M059J (cell line): ENCODE measurements at regions not wholly inside any gene's neighbourhood (a gene's known extent, or its start where the extent isn't known, plus 50 kb on each side); places are given as distances from the start of the nearest gene placed in this dataset.
"Not testable (repeated sequence)": the region's sequence is repeated elsewhere in the genome, so short reads cannot be mapped to it uniquely, and the experiment has no call there.

Experiments used
- DNase-seq: peaks from one replicate; pipeline ENCODE4 v3.0.0-alpha.2; 2012; ENCODE audit warnings: low read depth

DNA sequence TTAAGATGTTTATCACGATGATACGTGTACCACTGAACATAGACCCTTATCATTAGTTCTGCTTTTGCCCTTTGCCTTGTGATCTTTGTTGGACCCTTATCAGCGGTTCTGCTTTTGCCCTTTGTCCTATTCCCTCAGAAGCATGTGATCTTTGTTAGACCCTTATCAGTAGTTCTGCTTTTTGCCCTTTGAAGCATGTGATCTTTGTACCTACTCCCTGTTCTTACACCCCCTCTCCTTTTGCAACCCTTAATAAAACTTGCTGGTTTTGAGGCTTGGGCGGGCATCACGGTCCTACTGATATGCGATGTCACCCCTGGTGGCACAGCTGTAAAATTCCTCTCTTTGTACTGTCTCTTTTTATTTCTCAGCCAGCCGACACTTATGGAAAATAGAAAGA is 117.0 kb downstream of the SDHAF3 start:
- DNase-seq = not testable (repeated sequence)

DNA sequence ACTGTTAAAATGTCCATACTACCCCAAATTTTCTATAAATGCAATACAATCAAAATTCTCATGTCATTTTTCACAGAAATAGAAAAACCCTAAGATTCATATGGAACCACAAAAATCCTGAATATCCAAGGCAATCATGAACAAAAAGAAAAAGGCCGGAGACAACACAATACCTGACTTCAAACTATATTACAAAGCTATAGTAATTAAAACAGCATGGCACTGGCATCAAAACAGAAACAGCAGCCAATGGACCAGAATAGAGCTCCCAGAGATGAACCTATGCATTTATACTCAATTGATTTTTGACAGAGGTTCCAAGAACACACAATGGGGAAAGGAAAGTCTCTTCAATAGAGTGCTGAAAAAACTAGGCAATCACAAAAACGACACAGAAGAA is 128.8 kb downstream of the SDHAF3 start:
- no peak for DNase-seq

DNA sequence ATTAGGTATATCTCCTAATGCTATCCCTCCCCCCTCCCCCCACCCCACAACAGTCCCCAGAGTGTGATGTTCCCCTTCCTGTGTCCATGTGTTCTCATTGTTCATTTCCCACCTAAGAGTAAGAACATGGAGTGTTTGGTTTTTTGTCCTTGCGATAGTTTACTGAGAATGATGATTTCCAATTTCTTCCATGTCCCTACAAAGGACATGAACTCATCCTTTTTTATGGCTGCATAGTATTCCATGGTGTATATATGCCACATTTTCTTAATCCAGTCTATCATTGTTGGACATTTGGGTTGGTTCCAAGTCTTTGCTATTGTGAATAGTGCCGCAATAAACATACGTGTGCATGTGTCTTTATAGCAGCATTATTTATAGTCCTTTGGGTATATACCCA is 140.7 kb downstream of the SDHAF3 start:
- not testable (repeated sequence) for DNase-seq

DNA sequence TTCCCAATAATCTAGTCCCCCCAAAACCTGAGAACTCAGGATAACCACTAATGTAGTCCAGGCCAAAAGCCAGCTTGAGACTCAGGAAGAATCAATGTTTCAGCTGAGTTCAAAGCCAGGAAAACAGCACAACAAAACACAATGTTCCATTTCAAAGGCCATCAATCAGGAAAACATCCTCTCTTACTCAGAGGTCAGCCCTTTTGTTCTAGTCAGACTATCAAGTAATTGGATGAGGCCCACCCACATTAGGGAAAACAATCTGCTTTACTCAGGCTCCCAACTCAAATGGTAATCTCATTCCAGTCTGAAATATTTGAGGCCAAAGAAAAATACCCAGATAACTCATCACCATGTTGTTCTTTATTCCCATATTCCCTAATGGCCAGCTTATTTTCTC is 152.2 kb downstream of the SDHAF3 start:
- no peak for DNase-seq

DNA sequence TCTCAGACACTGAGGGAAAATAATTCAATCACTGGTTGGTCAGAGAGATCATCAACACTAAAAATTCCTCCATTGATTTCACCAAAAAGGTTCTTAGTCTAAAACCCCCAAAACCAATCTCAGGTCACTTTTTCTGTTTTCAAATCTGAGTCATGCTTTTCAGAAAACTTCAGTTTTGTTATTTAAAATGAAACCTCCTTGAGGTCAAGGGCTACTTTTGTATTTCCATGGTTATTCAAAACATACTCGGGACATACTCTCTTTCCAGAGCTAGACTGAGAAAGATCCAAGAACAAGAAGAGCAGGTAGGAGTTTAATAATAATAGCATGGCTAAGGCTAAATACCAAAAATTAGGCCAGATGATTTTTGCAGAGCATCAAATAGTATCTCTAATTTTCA is 152.8 kb downstream of the SDHAF3 start:
- no peak for DNase-seq

DNA sequence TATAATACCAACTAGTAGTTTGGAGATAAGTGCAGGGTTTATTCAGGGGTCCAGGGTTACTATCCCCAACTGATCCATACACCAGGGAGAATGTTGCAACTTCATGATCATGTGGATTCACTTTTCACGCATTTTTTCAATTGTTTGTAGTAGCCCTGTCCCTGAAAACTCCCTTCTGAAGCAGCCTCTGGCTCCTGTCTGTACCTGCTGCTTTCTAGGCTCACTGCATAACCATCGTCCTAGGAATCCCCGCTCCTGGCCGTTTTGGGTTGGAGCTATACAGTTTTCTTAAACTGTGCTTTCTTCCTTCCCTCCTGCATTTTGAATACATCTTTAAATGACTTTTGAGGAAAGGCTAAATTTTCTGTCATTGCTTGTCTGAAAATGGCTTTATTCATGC is 154.1 kb downstream of the SDHAF3 start:
- no peak for DNase-seq

DNA sequence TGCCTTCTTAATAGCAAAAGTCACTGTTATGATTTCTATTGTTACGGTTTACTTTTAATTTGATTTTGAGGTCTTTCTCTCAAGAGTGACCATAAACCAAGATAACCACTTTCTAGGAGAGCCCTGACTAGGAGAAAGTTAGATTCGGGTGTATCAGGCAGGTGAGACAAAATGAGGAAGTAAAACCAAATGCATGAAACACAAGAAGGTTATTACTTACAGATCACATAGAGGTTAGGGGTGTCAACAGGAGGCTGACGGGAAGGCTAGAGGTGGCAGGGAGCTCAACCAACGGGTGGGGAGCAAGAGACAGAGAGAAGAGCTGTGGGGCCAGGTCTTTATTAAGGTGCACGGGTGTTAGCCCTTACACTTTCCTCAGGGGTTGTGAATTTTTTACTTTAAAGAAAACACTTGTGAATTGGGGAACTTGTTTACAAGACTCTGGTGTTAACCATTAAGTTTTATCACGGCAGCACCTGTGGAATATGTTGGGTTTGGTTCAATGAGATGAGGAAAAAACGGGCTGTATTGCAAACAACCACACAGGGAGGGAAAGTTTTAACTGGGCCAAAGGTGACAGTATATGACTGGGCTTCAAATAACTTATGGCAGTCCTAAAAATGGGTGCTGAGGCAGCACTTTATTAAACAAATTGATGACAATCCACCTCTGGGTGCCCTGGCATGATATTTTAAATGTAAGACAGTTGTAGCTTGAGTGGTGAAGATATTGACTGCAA is 154.9 kb downstream of the SDHAF3 start:
- no peak for DNase-seq

DNA sequence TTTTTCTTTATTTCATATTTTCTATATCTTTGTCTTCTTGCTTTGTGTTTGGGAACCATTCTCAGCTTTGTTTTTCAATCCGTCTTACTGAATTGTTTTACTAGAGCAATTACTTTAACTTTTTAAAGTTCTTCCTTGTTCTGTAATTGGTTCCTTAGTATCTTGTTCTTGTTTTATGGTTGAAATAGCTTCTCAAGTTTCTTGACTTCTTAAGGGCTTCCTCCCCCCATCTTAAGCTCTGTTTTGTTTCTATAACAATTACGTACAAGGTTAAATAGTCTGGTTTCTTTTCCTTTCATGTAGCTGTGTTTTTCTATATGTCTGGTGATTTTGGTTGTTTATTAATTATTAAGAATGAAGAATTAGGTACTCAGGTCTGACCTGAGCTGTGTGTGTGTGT is 158.0 kb downstream of the SDHAF3 start:
- DNase-seq = no peak

DNA sequence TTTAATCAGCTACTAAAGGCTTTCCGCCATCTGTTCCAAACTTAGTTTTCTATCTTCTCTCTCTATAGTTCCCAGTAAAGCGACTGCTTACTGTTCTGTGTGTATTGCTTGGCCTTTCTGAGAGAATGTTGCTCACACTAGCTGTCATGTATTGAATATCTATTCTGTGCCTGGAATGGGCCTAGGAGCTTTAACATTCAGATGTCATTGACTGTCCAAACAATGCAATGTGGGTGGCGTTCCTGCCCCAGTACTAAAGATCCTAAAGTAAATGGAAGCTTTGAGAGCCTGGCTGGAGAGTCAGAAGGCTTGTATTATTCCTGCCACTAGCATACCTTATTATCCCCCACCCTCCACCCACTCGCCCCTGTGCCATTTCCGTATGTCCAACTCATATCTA is 163.5 kb downstream of the SDHAF3 start:
- DNase-seq = no peak

DNA sequence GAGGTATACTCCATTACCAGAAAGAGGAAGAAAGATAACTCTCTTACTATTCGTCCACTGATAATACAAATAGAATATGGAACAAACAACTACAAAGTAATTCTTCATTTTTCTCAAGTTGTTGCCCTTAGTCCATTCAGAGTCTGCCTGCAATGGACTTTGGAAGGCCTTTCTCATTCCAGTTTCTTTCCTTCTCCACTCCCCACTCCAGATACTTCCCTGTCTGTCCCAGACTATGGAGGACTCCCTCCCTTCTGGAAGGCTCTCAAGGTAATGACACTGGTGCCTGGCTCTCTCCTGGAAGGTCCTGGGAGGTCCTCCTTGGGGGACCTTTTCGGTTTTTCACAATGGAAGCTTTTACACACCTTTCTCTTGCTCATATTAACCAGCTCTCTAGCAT is 167.8 kb downstream of the SDHAF3 start:
- no peak for DNase-seq

DNA sequence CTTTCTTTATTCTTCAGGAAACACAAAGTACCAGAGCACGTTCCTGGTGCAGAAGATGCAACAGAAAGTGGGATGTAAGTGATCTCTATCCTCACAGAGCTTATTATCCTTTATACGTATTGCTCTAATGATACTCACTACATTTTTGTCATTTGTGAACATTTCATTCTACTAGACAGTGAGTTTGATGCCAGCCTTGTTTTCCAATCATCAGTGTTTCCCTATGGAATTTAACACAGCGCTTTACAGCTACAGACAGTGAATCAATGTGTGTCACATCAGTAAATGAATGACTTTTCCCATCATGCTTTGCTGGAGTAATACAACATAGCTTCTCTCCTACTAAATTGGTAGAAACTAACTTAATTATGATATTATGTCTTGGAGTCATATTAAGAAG is 175.5 kb downstream of the SDHAF3 start:
- DNase-seq = no peak

DNA sequence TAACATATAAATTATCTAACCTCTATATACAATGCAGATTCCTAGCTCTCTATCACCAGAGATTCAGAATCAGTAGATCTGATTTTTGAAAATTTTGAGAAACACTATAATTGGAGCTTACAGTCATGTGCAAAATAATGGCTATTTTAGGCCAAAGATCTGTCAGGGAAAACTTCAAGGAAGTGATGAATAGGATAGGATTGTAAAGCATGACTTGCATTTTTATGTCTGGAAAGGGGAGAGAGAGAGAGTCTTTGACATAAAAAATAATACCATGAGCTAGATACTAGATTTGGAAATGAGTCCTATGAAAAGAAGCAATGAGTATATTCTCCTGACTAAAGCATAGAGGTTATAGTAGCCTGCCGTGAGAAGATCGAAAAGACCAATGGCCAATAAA is 181.1 kb downstream of the SDHAF3 start:
- DNase-seq = peak; percentile 39

DNA sequence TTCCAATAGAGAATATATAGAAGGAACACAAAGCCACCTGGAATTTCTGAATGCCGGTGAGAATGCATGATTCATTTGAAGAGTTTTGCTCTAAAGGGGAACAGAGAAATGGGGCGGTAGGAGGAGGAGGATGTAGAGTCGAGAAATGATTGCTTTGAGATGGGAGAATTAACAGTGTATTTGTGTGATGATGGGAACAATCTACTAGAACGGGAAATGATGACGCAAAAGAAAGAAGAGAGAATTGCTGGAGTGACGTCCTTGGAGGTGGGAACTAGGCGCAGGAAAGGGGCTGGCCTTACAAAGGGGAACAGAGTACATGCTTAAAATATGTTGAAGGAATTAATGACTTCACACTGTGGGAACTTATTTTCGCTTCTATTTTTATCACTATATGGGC is 188.1 kb downstream of the SDHAF3 start:
- no peak for DNase-seq

DNA sequence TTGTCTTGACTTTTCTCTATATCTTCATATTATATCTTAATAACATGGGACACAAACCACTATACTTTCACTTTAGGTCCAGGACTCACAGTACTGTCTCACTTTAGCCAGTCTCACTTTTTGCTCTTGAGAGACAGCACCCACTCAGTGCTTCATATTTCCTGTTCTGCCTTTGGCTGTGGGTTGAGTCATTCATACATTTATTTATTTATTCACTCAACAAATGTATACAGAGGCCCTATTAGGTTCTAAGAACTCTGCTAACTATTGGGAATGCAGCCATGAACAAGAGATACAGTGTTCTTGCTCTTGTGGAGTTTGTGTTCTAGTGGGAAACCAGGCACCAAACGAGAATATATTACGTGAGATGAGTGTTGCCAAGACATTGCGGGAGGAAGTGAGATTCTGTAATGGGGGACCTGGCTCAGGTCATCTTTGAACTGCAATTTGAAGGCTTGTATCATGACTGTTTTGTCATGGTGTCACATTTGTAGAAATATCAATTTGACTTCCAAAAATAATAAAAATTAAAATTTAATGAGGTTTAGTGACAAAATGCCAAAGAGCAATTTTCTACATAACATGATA is 190.1 kb downstream of the SDHAF3 start:
- DNase-seq = peak; percentile 75

DNA sequence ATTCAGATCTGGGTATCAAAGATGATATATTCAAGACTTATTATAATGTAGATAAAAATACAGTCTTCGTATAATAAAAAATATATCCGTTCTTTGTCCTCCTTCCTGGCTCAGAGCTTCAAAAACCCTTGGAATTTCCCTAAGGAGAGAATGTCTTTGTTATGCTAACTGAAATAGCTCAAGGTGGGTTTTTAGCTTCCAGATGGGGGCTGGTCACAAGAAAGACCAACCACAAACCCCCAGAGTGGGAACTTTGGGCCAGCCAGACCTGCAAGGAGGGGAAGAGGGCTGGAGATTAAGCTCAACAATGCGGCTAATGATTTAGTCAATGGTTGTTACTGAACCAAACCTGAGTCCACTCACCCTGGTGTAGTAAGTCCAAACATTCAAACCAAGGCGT is 196.4 kb downstream of the SDHAF3 start:
- no peak for DNase-seq

DNA sequence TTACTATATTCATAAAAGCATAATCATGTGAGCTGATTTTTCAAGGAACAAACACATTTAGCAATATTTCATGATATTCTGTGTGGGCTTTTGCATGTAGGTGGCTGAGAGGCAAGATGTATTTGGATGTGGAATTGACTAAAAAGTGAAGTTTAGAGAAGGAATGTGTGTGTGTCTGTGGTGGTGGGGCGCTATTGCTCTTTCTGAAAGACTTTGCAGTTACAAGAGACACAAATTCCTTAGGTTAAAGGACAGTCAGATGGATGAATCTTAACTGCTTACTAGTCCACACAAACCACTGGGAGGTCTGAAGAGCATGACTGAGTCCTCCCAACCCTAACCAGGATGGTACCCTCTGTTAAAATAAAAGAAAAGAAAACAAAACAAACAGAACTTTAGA is 200.1 kb downstream of the SDHAF3 start:
- DNase-seq = no peak

DNA sequence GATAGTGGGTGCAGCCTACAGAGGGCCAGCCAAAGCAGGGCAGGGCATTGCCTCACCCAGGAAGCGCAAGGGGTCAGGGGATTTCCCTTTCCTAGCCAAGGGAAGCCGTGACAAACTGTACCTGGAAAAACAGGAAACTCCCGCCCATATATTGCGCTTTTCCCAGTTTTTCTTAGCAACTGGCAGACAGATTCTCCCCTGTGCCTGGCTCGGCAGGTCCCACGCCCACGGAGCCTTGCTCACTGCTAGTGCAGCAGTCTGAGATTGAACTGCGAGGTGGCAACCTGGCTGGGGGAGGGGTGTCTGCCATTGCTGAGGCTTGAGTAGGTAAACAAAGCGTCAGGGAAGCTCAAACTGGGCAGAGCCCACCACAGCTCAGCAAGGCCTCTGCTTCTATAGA is 212.4 kb downstream of the SDHAF3 start:
- not testable (repeated sequence) for DNase-seq

DNA sequence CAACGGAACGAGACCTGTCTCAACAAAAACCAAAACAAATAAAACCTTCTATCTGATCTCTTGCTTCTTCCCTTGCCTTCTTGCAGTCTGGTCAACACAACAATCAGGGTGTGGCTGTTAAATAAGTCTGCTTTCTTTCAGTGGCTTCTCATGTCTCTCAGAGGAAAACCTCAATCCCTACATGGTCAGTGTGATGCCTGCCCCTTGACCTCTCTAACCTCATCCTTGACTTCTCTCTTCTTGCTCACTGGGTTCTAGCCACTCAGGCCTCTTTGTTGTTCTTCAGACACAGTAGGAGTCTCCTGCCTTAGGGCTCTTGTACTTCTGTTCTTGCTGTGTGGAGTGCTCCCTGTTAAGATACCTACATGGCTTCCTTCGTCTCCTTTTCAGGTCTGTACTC is 220.4 kb downstream of the SDHAF3 start:
- DNase-seq = no peak

DNA sequence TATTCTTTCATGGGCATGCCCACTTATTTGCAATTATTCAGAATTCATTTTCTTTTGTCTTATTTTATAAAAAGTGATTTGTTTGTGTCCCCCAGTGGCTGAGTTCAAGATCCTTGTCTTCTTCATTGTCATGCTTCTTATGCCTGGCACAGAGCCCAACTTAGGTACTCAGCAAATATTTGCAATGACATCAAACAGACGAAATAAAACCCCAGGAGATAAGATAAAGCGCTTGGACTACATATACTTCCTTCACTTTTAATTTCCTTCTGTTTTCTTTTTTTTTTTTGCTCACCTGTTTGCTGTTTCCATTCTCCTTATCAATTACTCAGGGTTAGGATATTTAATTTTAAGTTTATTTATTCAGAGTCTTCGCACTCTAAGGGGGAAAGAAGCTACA is 225.0 kb downstream of the SDHAF3 start:
- no peak for DNase-seq

DNA sequence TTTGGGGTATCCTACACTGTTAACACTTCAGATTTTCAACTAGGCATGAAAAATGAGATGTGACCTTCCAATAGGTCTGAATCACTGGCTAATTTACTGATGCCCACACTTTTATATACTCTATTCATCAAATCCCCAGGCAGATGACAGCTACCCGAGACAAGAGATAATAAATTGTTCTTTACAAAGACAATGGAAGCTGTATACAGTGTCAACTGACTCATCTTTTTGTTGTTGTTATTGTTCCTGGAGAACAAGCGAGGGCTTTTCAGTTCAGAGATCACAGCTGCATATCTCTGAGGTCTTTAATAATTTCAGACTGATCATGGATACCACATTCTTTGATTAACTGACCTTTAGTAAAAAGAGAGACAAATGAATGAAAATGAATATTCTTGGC is 228.9 kb downstream of the SDHAF3 start:
- DNase-seq = no peak

DNA sequence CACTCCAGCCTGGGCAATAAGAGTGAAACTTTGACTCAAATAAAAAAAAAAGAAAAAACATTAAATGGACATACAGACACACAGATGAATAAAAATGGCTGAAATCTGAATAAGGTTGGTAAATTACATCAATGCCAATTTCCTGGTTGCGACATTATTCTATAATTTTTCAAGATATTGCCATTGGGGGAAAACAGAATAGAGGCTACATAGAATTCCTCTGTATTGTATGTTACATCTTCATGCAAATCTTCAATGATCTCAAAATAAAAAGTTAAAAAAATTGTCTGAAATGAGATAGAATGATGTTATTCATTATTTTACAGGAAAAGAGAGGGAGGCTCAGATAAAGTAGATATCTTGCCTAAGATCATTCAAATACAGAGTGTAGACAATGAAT is 234.0 kb downstream of the SDHAF3 start:
- no peak for DNase-seq

DNA sequence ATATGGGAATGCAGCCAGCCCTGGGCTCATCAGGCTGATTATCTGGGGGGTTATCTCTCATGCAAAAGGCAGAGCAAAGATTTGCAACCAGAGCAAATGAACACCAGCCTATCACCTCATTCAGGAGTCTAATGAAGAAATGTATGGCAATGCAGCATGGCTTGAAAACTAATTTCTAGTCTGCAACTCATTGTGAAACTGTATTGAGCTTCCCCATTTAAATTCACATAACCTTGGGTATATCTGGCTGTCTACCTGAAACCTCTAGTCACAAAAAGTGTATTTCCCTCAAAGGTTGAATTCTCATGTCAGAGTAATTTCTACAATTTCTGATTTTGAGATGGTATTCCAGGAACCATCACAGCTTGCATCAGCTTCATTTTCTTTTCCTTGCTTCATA is 240.0 kb downstream of the SDHAF3 start:
- no peak for DNase-seq

DNA sequence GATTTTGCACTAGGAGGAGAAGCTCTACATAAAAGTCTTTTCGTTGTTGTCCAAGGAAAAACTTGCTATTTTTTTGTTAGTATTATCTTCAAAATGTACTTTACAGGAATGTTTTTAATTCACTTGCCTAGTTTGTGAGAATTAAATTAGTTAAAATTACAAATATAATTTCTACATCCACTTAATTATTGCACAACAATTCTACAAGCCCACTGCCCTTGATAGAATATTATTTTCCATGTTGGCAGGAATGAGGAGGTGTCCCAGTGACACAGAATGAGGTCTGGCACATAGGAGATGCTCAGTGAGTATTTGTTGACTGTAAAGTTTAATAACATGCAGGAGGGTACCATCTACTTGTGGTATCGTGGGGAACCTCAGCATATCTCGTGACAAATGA is 255.4 kb downstream of the SDHAF3 start:
- no peak for DNase-seq

DNA sequence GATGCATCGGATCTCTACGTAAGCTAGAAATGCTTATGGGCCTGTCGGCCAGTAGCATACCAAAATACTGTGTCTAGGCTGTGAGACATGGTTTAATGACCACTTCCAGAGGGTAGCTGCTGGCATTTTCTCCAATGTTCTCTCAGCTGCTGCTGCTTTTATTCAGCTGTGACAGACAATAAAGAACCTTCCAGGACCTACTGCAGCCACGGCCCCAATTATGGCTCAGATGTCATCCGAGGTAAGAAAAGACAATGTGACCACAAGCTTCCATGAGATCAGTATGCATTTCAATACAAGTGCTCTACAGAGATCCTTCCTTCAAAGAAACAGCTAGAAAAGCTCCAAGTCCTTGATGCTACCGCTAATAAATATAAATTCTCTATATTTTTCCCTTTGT is 256.2 kb downstream of the SDHAF3 start:
- DNase-seq = no peak
